Nephron (organoid): ENCODE measurements at regions not wholly inside any gene's neighbourhood (a gene's known extent, or its start where the extent isn't known, plus 50 kb on each side); places are given as distances from the start of the nearest gene placed in this dataset.

Experiments
- H3K27ac Mint-ChIP-seq, 3 experiments: 2 replicates each; pipeline ENCODE4 v1.8.0; 2020; ENCODE audit warnings: mixed read lengths in 3 of 3, mild to moderate bottlenecking in 2 of 3, moderate library complexity in 1 of 3
- H3K27me3 Mint-ChIP-seq: 2 replicates; pipeline ENCODE4 v1.8.0; 2021; ENCODE audit warnings: low read depth, mild to moderate bottlenecking, moderate library complexity, mixed read lengths
- H3K36me3 Mint-ChIP-seq: 2 replicates; pipeline ENCODE4 v1.8.0; 2020; ENCODE audit warnings: low read depth, mixed read lengths
- H3K4me1 Mint-ChIP-seq: 2 replicates; pipeline ENCODE4 v1.8.0; 2020; ENCODE audit warnings: mixed read lengths
- H3K4me3 Mint-ChIP-seq, 3 experiments: 2 replicates each; pipeline ENCODE4 v1.8.0; 2020; ENCODE audit warnings: mild to moderate bottlenecking in 3 of 3, mixed read lengths in 3 of 3, moderate library complexity in 2 of 3
- H3K9me3 Mint-ChIP-seq: 2 replicates; pipeline ENCODE4 v1.8.0; 2020; ENCODE audit warnings: mixed read lengths
- CTCF ChIP-seq, 3 experiments: fragments of 200-600 bp; sonication (generic); IDR thresholded peaks; one replicate each; pipeline ENCODE4 v1.5.0; 2021; ENCODE audit warnings: antibody characterized with exemption in 3 of 3; ENCODE audit not compliant: unreplicated experiment in 3 of 3

- Mint-ChIP-seq H3K36me3 (no peaks in the 10 kb centered on the region), H3K27ac (no peak overlapping the region), H3K4me3 (no peak overlapping the region), H3K9me3 (no peaks in the 10 kb centered on the region), H3K27me3 (no peaks in the 10 kb centered on the region), H3K4me1 (no peaks in the 10 kb centered on the region)
- TF ChIP-seq CTCF (IDR thresholded peaks at IDR 0.05; ENCODE audit: unreplicated experiment in 3 of 3) = no peak
Measured at GRCh38 chr5:91983869-91984268, 600.8 kb upstream of the ARRDC3 start.

DNA sequence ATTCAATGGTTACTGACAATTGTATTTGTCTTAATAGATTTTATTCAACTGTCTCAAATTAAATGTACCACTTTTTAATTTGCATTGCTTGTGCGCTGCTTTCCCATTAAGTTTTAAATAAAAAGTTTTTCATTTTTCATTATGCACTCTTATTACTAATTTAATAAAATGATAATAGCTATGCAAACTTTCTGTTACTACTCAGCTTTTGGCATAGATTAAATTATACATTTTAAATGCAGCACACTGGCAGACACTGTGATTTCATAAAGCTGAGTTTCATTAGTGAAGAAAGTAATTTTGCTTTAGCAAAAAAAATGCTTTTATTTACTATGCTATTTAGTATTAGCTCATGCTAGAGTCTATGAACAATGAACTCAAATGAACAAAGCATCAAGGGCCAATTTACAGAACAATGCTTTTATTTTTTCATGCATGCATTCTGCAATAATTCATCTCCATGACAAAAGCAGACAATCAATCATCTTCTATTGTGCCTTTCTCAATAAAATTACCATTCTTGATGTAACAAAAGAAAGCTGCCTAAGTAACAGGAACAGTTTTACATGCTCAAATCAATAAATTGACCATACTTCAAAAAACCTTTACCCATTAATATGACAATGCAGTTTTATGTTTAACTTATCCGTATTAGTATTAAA lies 595.2 kb upstream of the ARRDC3 start:
- peaks cover 13% of the 10 kb centered on the region for H3K4me1 Mint-ChIP-seq
- H3K27me3 Mint-ChIP-seq = no peaks in the 10 kb centered on the region
- H3K4me3 Mint-ChIP-seq = no peak overlapping the region
- no peak for TF ChIP-seq CTCF (IDR thresholded peaks at IDR 0.05; ENCODE audit: unreplicated experiment in 3 of 3)
- H3K36me3 Mint-ChIP-seq = no peaks in the 10 kb centered on the region
- H3K9me3 Mint-ChIP-seq = no peaks in the 10 kb centered on the region
- no peak overlapping the region for H3K27ac Mint-ChIP-seq

GRCh38 chr5:91977579-91977978 lies 594.5 kb upstream of the ARRDC3 start:
- peak overlapping the region in 1 of 3 experiments; percentile 33 for H3K27ac Mint-ChIP-seq
- no peak for TF ChIP-seq CTCF (IDR thresholded peaks at IDR 0.05; ENCODE audit: unreplicated experiment in 3 of 3)
- H3K4me1 Mint-ChIP-seq = peaks cover 13% of the 10 kb centered on the region
- no peaks in the 10 kb centered on the region for H3K36me3 Mint-ChIP-seq
- no peak overlapping the region for H3K4me3 Mint-ChIP-seq
- no peaks in the 10 kb centered on the region for H3K9me3 Mint-ChIP-seq
- no peaks in the 10 kb centered on the region for H3K27me3 Mint-ChIP-seq

- H3K4me3 Mint-ChIP-seq = no peak overlapping the region
- H3K27ac Mint-ChIP-seq = no peak overlapping the region
- H3K27me3 Mint-ChIP-seq = no peaks in the 10 kb centered on the region
- no peaks in the 10 kb centered on the region for H3K9me3 Mint-ChIP-seq
- H3K36me3 Mint-ChIP-seq = no peaks in the 10 kb centered on the region
- H3K4me1 Mint-ChIP-seq = peaks cover 13% of the 10 kb centered on the region
- TF ChIP-seq CTCF (IDR thresholded peaks at IDR 0.05; ENCODE audit: unreplicated experiment in 3 of 3) = no peak
Measured at GRCh38 chr5:91976451-91976850, 593.3 kb upstream of the ARRDC3 start.

DNA sequence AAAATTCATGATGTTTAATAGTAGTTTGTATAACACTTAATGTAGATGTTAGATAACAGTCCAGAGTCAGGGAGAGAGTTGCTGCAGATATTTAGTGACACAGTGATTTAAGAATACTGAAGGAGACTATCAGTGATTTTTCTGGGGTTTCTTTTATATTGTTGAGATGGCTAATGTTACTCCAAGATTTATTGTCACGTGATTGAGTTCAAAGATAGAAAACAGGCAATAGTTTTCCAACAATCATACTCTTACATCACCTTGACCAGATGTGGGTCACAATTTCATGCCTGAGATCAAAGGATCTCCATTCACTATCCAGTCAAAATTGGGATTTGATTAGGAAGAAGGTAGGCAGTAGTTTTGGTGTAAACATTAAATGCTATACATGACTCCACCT lies 580.0 kb upstream of the ARRDC3 start:
- Mint-ChIP-seq H3K27me3 (no peaks in the 10 kb centered on the region), H3K36me3 (no peaks in the 10 kb centered on the region), H3K4me1 (no peaks in the 10 kb centered on the region), H3K4me3 (no peak overlapping the region), H3K9me3 (no peaks in the 10 kb centered on the region), H3K27ac (no peak overlapping the region)
- TF ChIP-seq CTCF (IDR thresholded peaks at IDR 0.05; ENCODE audit: unreplicated experiment in 3 of 3) = no peak

DNA sequence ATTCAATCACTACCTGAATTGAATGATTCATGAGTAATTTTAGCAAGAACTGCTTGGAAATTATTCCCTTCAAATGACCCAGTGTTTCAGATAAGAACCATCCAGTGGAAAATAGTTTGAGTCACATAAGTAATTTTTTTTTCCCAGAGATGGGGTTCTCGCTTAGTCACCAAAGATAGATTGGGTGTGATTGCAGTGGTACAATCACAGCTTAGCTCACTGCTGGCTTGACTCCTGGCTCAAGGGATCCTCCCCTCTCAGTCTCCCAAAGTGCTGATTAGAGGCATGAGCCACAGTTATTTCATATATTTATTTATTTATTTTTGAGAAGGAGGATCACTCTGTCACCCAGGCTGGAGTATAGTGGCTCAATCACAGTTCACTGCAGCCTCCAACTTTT lies 574.5 kb upstream of the ARRDC3 start:
- no peaks in the 10 kb centered on the region for H3K9me3 Mint-ChIP-seq
- H3K27me3 Mint-ChIP-seq = no peaks in the 10 kb centered on the region
- no peaks in the 10 kb centered on the region for H3K36me3 Mint-ChIP-seq
- no peaks in the 10 kb centered on the region for H3K4me1 Mint-ChIP-seq
- no peak overlapping the region for H3K4me3 Mint-ChIP-seq
- TF ChIP-seq CTCF (IDR thresholded peaks at IDR 0.05; ENCODE audit: unreplicated experiment in 3 of 3) = no peak
- H3K27ac Mint-ChIP-seq = no peak overlapping the region
